ENCODE measurements at regions not wholly inside any gene's neighbourhood (a gene's known extent, or its start where the extent isn't known, plus 50 kb on each side); places are given as distances from the start of the nearest gene placed in this dataset.
A peak's percentile ranks its signal among the peaks of the same experiment; 100 is the strongest.

GRCh38 chr17:77865112-77865611 lies 93.3 kb upstream of the TNRC6C start:
- FAIRE-seq: peak; percentile 62

GRCh38 chr17:77865716-77866115 lies 92.8 kb upstream of the TNRC6C start:
- TF ChIP-seq CTCF (IDR thresholded peaks at IDR 0.05; ENCODE audit: insufficient read depth, low read length, severe bottlenecking): no peak
- H3K36me3 ChIP-seq (ENCODE audit: control insufficient read depth, insufficient read depth, low read length): no peaks in the 10 kb centered on the region
- no peak for DNase-seq (ENCODE audit: low read depth)
- no peaks in the 10 kb centered on the region for H3K27me3 ChIP-seq (ENCODE audit: control insufficient read depth, insufficient read depth, low read length)
- FAIRE-seq: no peak
- no peak overlapping the region for H3K4me3 ChIP-seq (ENCODE audit: low read depth, low read length)

More at GRCh38 chr17:77865112-77865611, 93.3 kb upstream of the TNRC6C start:
- Histone ChIP-seq H3K36me3 (ENCODE audit: control insufficient read depth, insufficient read depth, low read length) (no peaks in the 10 kb centered on the region), H3K27me3 (ENCODE audit: control insufficient read depth, insufficient read depth, low read length) (no peaks in the 10 kb centered on the region), H3K4me3 (ENCODE audit: low read depth, low read length) (no peak overlapping the region)
- no peak for DNase-seq (ENCODE audit: low read depth)
- TF ChIP-seq CTCF (IDR thresholded peaks at IDR 0.05; ENCODE audit: insufficient read depth, low read length, severe bottlenecking): no peak

GRCh38 chr17:77867308-77867781 lies 91.2 kb upstream of the TNRC6C start:
- FAIRE-seq (no peak), DNase-seq (ENCODE audit: low read depth) (no peak)
- no peak overlapping the region for H3K4me3 ChIP-seq (ENCODE audit: low read depth, low read length)
- H3K27me3 ChIP-seq (ENCODE audit: control insufficient read depth, insufficient read depth, low read length): no peaks in the 10 kb centered on the region
- no peak for TF ChIP-seq CTCF (IDR thresholded peaks at IDR 0.05; ENCODE audit: insufficient read depth, low read length, severe bottlenecking)
- H3K36me3 ChIP-seq (ENCODE audit: control insufficient read depth, insufficient read depth, low read length): no peaks in the 10 kb centered on the region

GRCh38 chr17:77867976-77868713 lies 90.4 kb upstream of the TNRC6C start:
- no peaks in the 10 kb centered on the region for H3K36me3 ChIP-seq (ENCODE audit: control insufficient read depth, insufficient read depth, low read length)
- FAIRE-seq (no peak), DNase-seq (ENCODE audit: low read depth) (no peak)
- H3K4me3 ChIP-seq (ENCODE audit: low read depth, low read length): no peak overlapping the region
- no peaks in the 10 kb centered on the region for H3K27me3 ChIP-seq (ENCODE audit: control insufficient read depth, insufficient read depth, low read length)
- no peak for TF ChIP-seq CTCF (IDR thresholded peaks at IDR 0.05; ENCODE audit: insufficient read depth, low read length, severe bottlenecking)

GRCh38 chr17:77869041-77869599 lies 89.4 kb upstream of the TNRC6C start:
- no peak overlapping the region for H3K4me3 ChIP-seq (ENCODE audit: low read depth, low read length)
- TF ChIP-seq CTCF (IDR thresholded peaks at IDR 0.05; ENCODE audit: insufficient read depth, low read length, severe bottlenecking): no peak
- no peak for FAIRE-seq
- no peaks in the 10 kb centered on the region for H3K36me3 ChIP-seq (ENCODE audit: control insufficient read depth, insufficient read depth, low read length)
- no peaks in the 10 kb centered on the region for H3K27me3 ChIP-seq (ENCODE audit: control insufficient read depth, insufficient read depth, low read length)
- no peak for DNase-seq (ENCODE audit: low read depth)

All from bronchial epithelial cell (primary cell).